CD4-positive, alpha-beta T cell treated with Interleukin-17A for 1 hour (primary cell): ENCODE measurements at regions not wholly inside any gene's neighbourhood (a gene's known extent, or its start where the extent isn't known, plus 50 kb on each side); places are given as distances from the start of the nearest gene placed in this dataset.

Experiments
- DNase-seq: peaks from one replicate; pipeline ENCODE4 v3.0.0-alpha.2; 2020

- no peak for DNase-seq
Observed at GRCh38 chr2:6301426-6301825, 564.3 kb downstream of the CMPK2 start.

GRCh38 chr2:6308986-6309385 lies 556.7 kb downstream of the CMPK2 start:
- DNase-seq = no peak

- DNase-seq = no peak
Observed at GRCh38 chr2:6309415-6310255, 556.1 kb downstream of the CMPK2 start.

DNA sequence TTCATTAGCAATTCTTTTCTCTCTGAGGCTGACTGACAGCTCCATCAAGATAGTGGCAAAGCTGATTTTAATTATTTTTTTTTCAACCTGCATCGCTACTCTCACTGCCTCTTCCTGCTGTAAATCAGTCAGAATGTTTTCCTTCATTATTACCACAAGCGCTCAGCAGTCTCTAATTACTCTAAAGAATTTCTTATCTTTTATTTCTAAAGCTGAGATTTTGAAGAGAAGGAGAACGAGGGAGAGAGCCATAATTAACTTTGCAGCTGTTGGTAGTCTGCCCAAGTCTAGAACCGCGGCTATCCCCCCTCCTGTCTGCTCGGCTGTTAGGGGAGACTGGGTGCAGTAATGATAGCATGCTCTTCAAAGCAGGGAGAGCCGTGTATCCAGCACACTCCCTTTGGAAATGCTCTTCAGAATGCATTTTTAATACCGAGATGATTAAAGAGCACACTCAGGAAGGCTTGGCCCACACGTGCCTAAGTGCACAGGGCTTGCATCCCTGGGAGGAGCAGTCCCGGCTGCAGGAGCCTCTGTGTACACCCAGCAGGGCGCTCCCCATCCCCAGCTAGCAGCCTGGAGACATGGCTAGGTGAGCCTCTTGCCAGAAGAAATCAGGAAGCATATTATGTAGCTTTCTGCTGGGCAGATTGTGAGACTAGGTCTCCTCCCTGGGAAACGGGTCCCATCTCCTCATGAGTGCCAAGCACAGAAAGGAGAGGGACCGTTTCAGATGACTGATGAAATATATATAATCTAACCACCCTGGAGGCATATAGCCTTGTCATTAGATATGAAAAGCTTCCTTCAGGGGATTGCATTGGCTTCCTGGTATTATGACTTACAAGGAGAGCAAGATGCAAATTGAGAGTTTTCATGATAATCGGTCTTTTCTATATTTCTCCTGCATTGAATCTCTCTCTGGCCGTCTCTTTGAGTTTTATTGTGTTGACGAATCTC lies 555.2 kb downstream of the CMPK2 start:
- no peak for DNase-seq

DNA sequence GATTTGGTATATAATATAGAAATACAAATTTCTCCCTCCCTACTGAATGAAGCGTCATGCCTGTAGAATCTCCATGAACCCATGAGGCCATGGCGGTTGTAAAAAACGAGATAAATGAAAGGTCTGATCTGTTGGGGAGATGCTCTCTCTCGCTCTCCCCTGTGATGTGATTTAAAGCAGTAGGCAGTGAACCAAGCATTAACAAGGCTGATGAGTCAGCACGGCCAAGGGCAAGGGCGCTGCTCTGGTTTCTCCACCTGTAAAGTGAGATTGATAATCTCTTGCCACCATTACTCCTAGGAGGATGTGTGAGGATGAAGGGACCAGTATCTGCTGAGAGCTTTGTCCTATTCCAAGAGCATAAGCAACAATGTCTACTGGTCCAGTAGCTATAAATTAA lies 553.3 kb downstream of the CMPK2 start:
- DNase-seq = no peak

- no peak for DNase-seq
Observed at GRCh38 chr2:6314218-6314960, 551.3 kb downstream of the CMPK2 start.

- no peak for DNase-seq
Observed at GRCh38 chr2:6325616-6326015, 540.1 kb downstream of the CMPK2 start.

GRCh38 chr2:6326958-6327357 lies 538.7 kb downstream of the CMPK2 start:
- no peak for DNase-seq

- no peak for DNase-seq
Observed at GRCh38 chr2:6336752-6337471, 528.8 kb downstream of the CMPK2 start.

DNA sequence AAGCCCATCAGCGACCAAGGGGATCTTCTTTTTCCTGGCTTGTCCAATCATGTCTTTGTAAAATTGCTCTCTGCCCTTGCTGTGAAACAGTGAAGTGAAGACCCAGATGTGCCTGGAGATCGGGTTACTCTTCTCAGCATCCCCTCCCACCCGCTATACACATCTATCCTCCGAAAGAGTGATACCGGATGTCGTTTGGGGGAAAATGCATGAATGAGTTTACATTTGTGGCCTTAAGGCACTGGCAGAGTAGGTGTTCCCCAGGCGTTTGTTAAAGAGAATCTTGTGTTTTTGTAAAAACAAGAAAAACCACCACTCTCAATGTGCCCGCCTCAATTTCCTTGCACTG lies 528.3 kb downstream of the CMPK2 start:
- no peak for DNase-seq

DNA sequence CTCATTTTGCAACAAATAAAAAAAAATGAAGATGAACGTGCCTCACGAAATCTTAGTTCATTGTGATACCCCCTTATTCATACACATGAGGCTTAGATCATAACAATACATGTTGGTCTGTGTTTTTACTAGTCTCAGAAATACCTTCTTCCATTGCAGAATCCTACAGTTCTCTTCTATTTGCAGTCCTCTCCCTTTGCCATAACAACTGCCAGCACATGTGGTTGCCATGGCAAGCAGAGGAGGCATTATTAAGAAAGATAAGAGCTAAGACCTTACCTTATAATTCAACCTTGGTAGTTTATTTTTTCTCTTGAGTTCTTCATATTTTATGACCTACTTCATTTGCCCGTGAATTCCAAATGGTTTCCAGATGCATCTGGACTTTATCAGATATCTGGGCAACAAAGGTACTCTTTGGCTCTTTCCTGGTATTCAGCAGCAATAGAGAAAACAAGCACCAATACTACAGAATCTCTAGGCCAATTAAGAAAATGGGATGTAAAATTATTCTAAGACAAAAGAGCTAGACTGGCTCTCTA lies 524.0 kb downstream of the CMPK2 start:
- DNase-seq = no peak

DNA sequence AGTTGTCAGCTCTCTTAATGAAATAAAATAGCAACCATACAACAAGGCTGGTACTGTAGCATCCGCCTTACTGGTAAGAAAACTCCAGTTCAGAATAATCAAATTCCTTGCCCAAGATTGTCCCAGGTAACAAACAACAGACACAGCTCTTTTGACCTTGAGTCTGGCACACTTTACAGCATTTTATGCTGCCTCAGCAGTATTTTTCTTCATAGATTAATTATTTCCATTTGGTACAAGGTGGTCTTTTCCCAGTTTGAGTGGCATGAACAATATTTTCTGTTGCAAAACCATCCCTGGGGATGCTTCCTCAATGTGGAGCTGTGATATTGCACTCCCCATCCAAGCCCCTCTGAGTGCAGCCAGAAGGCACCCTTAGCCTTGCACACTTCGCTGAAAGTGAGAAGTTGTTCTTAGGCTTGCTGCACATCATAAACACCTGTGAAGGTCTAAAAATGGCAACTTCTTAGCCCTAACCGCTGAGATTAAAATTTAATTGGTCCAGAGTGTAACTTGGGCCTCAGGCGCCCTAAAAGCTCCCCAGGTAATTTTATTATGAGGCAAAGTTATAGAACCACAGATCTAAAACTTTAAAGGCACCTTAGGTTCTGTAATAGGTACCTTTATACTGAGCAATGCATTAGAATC lies 523.3 kb downstream of the CMPK2 start:
- DNase-seq = no peak

- no peak for DNase-seq
Observed at GRCh38 chr2:6343076-6343475, 522.6 kb downstream of the CMPK2 start.

GRCh38 chr2:6352247-6352646 lies 513.5 kb downstream of the CMPK2 start:
- no peak for DNase-seq

DNA sequence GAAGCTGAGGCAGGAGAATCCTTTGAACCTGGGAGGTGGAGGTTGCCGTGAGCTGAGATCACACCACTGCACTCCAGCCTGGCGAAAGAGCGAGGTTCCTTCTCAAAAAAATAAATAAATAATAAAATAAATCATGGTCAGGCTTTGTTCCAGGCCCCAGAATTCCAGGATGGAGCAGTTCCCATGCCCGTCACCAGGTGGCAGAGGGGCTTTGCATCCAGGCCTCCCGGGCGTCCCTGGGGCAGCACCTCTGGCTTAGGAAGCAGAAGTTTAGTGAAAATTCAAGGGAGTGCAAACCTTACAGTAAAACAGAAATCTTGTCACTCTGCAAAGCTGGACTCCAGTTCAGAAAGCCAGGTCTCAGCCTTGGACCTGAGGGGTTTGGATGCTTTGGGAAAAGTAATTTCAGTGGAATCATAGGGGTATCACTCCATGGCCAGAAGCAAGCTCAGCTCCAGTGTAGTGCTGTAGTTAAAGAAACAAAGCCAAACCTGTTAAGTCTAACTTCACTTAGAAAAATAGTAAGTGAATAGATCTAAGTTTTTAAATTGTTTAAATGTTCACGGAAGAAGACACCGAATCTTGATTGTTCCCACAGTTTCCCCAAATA lies 512.7 kb downstream of the CMPK2 start:
- no peak for DNase-seq

DNA sequence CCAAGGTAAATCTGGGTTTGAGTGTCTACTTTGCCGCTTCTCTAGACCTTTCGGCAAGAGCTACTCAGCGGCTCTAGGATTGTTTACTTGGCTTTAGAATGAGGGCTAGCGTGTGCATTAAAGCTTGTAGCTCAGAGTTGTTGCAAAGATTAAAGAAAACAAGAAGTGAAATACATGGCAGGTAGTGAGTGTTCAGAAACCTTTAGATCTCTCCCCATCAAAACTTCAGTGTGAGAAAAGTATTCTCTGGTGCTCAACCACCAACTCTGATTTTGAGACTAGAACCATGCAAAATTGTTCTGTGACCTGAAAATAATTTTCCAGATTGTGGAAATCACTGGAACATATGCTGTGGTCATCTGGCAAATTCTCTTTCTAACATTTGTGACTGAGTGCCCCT lies 512.0 kb downstream of the CMPK2 start:
- DNase-seq = no peak

GRCh38 chr2:6354546-6354945 lies 511.2 kb downstream of the CMPK2 start:
- no peak for DNase-seq

- DNase-seq = no peak
Observed at GRCh38 chr2:6355886-6356761, 509.6 kb downstream of the CMPK2 start.

- DNase-seq = no peak
Observed at GRCh38 chr2:6358546-6358945, 507.2 kb downstream of the CMPK2 start.

DNA sequence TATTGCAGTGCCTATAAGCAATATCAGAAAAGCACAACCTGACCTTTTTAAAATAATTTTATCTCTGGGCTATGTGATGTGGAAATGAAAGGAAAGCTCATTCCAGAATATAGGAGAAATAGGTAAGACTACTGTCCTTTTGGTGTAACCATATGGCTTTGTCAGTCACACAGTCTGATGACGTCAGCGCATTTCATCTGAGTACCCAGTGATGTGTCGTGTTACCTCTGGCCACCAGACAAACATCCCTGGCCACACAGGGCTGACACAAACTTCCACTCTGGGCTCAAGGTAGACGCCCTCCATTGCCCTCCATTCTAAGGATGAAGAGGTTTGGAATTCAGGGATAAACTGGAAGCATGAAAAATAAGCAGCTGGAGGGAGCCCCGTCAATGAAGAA lies 506.7 kb downstream of the CMPK2 start:
- no peak for DNase-seq
